ENCODE measurements at regions not wholly inside any gene's neighbourhood (a gene's known extent, or its start where the extent isn't known, plus 50 kb on each side); places are given as distances from the start of the nearest gene placed in this dataset.
A peak's percentile ranks its signal among the peaks of the same experiment; 100 is the strongest.
"Not testable (repeated sequence)": the region's sequence is repeated elsewhere in the genome, so short reads cannot be mapped to it uniquely, and the experiment has no call there.

DNA sequence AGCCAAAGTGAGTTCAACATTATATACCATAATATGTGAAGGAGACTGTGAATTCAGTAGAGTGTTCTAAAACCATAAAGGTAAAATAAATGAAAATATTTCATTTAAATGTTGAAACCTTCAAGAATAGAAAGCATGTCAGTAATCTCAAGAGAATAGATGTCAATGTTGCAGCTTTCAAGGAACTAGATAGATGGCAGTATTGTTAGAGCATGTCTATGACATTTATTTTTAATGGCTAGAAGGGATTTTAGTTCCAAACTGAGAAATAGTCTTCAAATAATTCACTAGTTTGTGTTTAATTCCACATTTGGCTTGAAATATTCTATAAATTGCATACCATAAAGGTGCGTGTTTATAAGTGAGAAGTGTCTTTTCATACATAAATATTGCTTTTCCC is 326.5 kb downstream of the FLRT2 start:
- H3K27ac ChIP-seq, result no peak overlapping the region
- no peak overlapping the region for H3K4me3 ChIP-seq
- H4K20me1 ChIP-seq (ENCODE audit: insufficient read depth, poor library complexity, severe bottlenecking), result no peaks in the 10 kb centered on the region
- TF ChIP-seq EZH2 (IDR thresholded peaks at IDR 0.05; ENCODE audit: borderline replicate concordance), result no peak
- TF ChIP-seq, protein P1, sequence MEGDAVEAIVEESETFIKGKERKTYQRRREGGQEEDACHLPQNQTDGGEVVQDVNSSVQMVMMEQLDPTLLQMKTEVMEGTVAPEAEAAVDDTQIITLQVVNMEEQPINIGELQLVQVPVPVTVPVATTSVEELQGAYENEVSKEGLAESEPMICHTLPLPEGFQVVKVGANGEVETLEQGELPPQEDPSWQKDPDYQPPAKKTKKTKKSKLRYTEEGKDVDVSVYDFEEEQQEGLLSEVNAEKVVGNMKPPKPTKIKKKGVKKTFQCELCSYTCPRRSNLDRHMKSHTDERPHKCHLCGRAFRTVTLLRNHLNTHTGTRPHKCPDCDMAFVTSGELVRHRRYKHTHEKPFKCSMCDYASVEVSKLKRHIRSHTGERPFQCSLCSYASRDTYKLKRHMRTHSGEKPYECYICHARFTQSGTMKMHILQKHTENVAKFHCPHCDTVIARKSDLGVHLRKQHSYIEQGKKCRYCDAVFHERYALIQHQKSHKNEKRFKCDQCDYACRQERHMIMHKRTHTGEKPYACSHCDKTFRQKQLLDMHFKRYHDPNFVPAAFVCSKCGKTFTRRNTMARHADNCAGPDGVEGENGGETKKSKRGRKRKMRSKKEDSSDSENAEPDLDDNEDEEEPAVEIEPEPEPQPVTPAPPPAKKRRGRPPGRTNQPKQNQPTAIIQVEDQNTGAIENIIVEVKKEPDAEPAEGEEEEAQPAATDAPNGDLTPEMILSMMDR (IDR thresholded peaks at IDR 0.05; ENCODE audit: poor library complexity), result peak; percentile 45
- H3K36me3 ChIP-seq (replicated peaks; ENCODE audit: insufficient read depth, low read depth), result no peaks in the 10 kb centered on the region
- no peaks in the 10 kb centered on the region for H3K9me3 ChIP-seq (ENCODE audit: low read depth)
- no peaks in the 10 kb centered on the region for H3K4me1 ChIP-seq (ENCODE audit: insufficient read depth)
- H3K79me2 ChIP-seq, result no peaks in the 10 kb centered on the region
- no peaks in the 10 kb centered on the region for H3K9me2 ChIP-seq (replicated peaks; ENCODE audit: insufficient read depth)
- DNase-seq (ENCODE audit: low spot score), result no peak
- 66% methylated on average over 1 of the region's 1 CpG for WGBS (ENCODE audit: low lambda C conversion rate, missing lambda C conversion rate)
- no peak overlapping the region for H3K4me2 ChIP-seq
- no peaks in the 10 kb centered on the region for H3K27me3 ChIP-seq
- no peak overlapping the region for H2AFZ ChIP-seq

DNA sequence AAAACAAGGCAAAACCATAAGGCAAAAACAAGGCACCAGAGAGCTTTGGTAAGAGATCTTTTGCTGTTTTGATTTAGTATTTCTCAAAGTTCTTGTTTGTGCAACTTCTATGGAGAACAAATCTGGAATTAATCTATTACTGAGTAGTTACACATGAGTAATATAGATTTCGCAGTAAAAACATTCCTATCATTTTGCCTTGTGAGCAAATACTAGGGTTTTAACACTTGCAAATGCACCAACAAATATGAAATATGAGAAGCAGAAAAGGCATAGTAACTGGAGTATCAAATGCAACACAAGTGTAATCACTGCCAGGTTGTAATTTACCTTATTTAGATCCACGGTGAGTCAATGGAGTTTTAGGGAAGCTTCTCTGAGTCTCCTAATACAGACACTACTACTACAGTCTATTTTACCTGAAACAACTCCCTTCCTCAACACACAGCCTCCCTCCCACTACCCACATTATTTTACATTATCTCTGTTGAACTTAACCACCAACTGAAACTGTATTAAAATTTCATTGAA is 324.1 kb downstream of the FLRT2 start:
- Histone ChIP-seq H3K36me3 (replicated peaks; ENCODE audit: insufficient read depth, low read depth) (no peaks in the 10 kb centered on the region), H3K27ac (no peak overlapping the region), H3K4me2 (no peak overlapping the region), H4K20me1 (ENCODE audit: insufficient read depth, poor library complexity, severe bottlenecking) (no peaks in the 10 kb centered on the region), H3K79me2 (no peaks in the 10 kb centered on the region), H3K4me3 (no peak overlapping the region), H3K9me2 (replicated peaks; ENCODE audit: insufficient read depth) (no peaks in the 10 kb centered on the region), H2AFZ (no peak overlapping the region), H3K9me3 (ENCODE audit: low read depth) (no peaks in the 10 kb centered on the region), H3K27me3 (no peaks in the 10 kb centered on the region), H3K4me1 (ENCODE audit: insufficient read depth) (no peaks in the 10 kb centered on the region)
- DNase-seq (ENCODE audit: low spot score), result no peak
- TF ChIP-seq EZH2 (IDR thresholded peaks at IDR 0.05; ENCODE audit: borderline replicate concordance), result no peak
- TF ChIP-seq EZH2phosphoT487 (IDR thresholded peaks at IDR 0.05; ENCODE audit: low read depth, severe bottlenecking, unreplicated experiment), result no peak
- TF ChIP-seq, protein P1 (IDR thresholded peaks at IDR 0.05; ENCODE audit: poor library complexity), result no peak
- 70% methylated on average over 2 of the region's 2 CpGs for WGBS (ENCODE audit: low lambda C conversion rate, missing lambda C conversion rate)

DNA sequence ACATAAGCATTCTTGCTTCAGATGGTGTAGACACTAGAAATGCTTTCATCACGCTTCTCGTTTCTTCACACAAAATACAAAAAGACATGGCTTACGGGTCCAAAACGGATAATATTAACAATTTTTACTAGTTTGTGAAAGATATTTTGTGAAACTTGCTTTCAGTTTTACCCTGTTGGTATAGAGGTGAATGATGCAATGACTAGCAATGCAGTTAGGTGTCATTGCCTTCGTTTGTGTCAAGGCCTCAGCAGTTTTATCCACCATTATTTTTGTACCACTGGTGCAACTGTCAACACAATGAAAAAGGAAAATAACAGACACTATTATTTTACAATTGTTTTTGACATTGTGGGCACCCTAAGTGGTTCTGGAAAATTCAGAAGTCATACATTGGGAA is 323.0 kb downstream of the FLRT2 start:
- Histone ChIP-seq H3K36me3 (replicated peaks; ENCODE audit: insufficient read depth, low read depth) (no peaks in the 10 kb centered on the region), H3K9me2 (replicated peaks; ENCODE audit: insufficient read depth) (no peaks in the 10 kb centered on the region), H3K4me1 (ENCODE audit: insufficient read depth) (no peaks in the 10 kb centered on the region), H3K27me3 (no peaks in the 10 kb centered on the region), H4K20me1 (ENCODE audit: insufficient read depth, poor library complexity, severe bottlenecking) (no peaks in the 10 kb centered on the region), H3K27ac (no peak overlapping the region), H3K4me2 (no peak overlapping the region), H3K9me3 (ENCODE audit: low read depth) (no peaks in the 10 kb centered on the region), H2AFZ (no peak overlapping the region), H3K4me3 (no peak overlapping the region), H3K79me2 (no peaks in the 10 kb centered on the region)
- 92% methylated on average over 5 of the region's 5 CpGs for WGBS (ENCODE audit: low lambda C conversion rate, missing lambda C conversion rate)
- TF ChIP-seq EZH2phosphoT487 (IDR thresholded peaks at IDR 0.05; ENCODE audit: low read depth, severe bottlenecking, unreplicated experiment), result no peak
- TF ChIP-seq EZH2 (IDR thresholded peaks at IDR 0.05; ENCODE audit: borderline replicate concordance), result no peak
- TF ChIP-seq, protein P1 (IDR thresholded peaks at IDR 0.05; ENCODE audit: poor library complexity), result no peak
- no peak for DNase-seq (ENCODE audit: low spot score)

DNA sequence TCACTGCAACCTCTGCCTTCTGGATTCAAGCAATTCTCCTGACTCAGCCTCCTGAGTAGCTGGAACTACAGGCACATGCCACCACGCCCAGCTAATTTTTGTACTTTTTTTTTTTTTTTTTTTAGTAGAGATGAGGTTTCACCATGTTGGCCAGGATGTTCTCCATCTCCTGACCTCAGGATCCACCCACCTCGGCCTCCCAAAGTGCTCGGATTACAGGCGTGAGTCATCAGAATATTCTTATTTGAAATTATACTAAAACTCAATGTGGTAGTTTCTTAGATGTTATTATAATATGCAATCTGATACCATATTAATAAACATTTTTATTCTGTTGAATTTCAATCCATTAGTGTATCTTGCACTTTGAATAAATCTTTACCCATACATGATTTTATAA is 322.2 kb downstream of the FLRT2 start:
- H3K4me1 ChIP-seq (ENCODE audit: insufficient read depth); H3K4me3 ChIP-seq; H3K79me2 ChIP-seq; H4K20me1 ChIP-seq (ENCODE audit: insufficient read depth, poor library complexity, severe bottlenecking); H3K9me3 ChIP-seq (ENCODE audit: low read depth); H3K36me3 ChIP-seq (replicated peaks; ENCODE audit: insufficient read depth, low read depth); H3K9me2 ChIP-seq (replicated peaks; ENCODE audit: insufficient read depth); H2AFZ ChIP-seq; H3K27me3 ChIP-seq; H3K4me2 ChIP-seq; H3K27ac ChIP-seq; DNase-seq (ENCODE audit: low spot score): not testable (repeated sequence)
- 95% methylated on average over 4 of the region's 4 CpGs for WGBS (ENCODE audit: low lambda C conversion rate, missing lambda C conversion rate)

DNA sequence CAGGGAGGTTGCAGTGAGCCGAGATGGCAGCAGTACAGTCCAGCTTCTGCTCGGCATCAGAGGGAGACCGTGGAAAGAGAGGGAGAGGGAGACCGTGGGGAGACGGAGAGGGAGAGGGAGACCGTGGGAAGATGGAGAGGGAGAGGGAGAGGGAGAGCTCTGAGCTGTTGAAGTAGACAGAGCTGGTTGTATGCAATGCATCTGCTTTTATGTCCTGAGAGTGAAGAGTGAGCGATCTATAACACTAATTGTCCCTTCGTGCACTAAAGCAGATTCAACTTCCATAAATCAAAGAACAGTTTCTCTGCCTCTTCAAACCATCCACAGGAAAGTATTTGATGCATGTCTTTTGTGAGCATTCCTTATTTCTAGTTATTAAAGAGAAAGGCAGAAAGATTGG is 300.6 kb downstream of the FLRT2 start:
- not testable (repeated sequence) for H3K4me3 ChIP-seq; H3K9me3 ChIP-seq (ENCODE audit: low read depth); H3K36me3 ChIP-seq (replicated peaks; ENCODE audit: insufficient read depth, low read depth); H3K9me2 ChIP-seq (replicated peaks; ENCODE audit: insufficient read depth); H4K20me1 ChIP-seq (ENCODE audit: insufficient read depth, poor library complexity, severe bottlenecking); H3K4me1 ChIP-seq (ENCODE audit: insufficient read depth); H3K4me2 ChIP-seq; H3K79me2 ChIP-seq; H3K27me3 ChIP-seq; DNase-seq (ENCODE audit: low spot score); H3K27ac ChIP-seq; H2AFZ ChIP-seq
- 83% methylated on average over 6 of the region's 8 CpGs for WGBS (ENCODE audit: low lambda C conversion rate, missing lambda C conversion rate)

DNA sequence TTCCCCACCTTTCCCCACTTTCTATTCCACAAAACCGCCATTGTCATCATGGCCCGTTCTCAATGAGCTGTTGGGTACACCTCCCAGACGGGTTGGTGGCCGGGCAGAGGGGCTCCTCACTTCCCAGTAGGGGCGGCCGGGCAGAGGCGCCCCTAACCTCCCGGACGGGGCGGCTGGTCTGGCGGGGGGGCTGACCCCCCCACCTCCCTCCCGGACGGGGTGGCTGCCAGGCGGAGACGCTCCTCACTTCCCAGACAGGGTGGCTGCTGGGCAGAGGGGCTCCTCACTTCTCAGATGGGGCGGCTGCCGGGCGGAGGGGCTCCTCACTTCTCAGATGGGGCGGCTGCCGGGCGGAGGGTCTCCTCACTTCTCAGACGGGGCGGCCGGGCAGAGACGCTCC is 299.7 kb downstream of the FLRT2 start:
- H3K79me2 ChIP-seq; H3K27ac ChIP-seq; H3K4me1 ChIP-seq (ENCODE audit: insufficient read depth); H2AFZ ChIP-seq; H3K9me3 ChIP-seq (ENCODE audit: low read depth); H3K9me2 ChIP-seq (replicated peaks; ENCODE audit: insufficient read depth); H4K20me1 ChIP-seq (ENCODE audit: insufficient read depth, poor library complexity, severe bottlenecking); H3K36me3 ChIP-seq (replicated peaks; ENCODE audit: insufficient read depth, low read depth); H3K4me2 ChIP-seq; H3K27me3 ChIP-seq; H3K4me3 ChIP-seq; DNase-seq (ENCODE audit: low spot score): not testable (repeated sequence)
- WGBS (ENCODE audit: low lambda C conversion rate, missing lambda C conversion rate), result 98% methylated on average over 6 of the region's 25 CpGs

All from hepatocyte (in vitro differentiated cells).